ENCODE measurements at regions not wholly inside any gene's neighbourhood (a gene's known extent, or its start where the extent isn't known, plus 50 kb on each side); places are given as distances from the start of the nearest gene placed in this dataset.

DNA sequence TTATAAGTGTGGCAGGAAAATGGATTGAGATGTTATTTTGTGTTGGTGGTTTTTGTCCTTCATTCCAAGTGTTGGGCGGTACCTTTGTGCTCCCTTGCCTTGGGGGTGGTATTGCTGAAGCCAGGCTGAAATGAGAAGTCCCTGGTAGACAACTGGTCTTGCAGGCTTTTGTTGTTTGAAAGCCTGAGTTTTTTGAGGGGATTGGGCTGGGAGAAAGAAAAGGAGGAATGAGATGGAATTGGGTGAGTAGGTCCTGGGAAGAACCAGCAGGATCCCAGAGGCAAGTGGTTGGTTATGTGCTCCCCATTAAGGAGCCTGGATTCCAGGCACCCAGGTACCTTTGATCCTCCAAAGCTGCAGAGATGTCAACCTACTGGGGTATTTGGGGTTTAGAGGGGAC, 93.7 kb upstream of the SLC2A1 start:
- TF ChIP-seq, protein P1, sequence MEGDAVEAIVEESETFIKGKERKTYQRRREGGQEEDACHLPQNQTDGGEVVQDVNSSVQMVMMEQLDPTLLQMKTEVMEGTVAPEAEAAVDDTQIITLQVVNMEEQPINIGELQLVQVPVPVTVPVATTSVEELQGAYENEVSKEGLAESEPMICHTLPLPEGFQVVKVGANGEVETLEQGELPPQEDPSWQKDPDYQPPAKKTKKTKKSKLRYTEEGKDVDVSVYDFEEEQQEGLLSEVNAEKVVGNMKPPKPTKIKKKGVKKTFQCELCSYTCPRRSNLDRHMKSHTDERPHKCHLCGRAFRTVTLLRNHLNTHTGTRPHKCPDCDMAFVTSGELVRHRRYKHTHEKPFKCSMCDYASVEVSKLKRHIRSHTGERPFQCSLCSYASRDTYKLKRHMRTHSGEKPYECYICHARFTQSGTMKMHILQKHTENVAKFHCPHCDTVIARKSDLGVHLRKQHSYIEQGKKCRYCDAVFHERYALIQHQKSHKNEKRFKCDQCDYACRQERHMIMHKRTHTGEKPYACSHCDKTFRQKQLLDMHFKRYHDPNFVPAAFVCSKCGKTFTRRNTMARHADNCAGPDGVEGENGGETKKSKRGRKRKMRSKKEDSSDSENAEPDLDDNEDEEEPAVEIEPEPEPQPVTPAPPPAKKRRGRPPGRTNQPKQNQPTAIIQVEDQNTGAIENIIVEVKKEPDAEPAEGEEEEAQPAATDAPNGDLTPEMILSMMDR (IDR thresholded peaks at IDR 0.05; ENCODE audit: low read length), result no peak
- TF ChIP-seq EZH2 (optimal IDR thresholded peaks at IDR 0.05; ENCODE audit: low read depth, low read length) (no peak), EZH2phosphoT487 (IDR thresholded peaks at IDR 0.05; ENCODE audit: low read length) (no peak)
